ENCODE measurements at regions not wholly inside any gene's neighbourhood (a gene's known extent, or its start where the extent isn't known, plus 50 kb on each side); places are given as distances from the start of the nearest gene placed in this dataset.

DNA sequence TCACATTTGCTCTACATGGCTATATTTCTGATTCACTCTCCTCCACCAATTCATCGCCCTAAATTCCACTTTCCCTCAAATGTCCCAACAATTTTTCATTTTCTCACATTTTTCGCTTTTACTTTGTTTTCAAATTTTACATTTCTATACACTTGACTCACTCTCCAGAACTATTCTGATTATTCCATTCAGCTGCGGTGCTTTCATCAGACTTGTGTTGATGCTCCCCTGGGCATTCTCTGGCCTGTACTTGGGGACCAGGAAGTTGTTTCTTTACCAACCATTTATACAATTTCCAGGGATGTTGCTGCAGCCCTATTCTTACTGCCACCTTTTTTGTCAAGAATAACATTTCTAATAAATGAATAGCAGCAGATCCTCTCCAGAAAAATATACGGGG lies 444.8 kb downstream of the MAFB start:
- H3K79me2 ChIP-seq (ENCODE audit: insufficient read depth, low read length), result no peaks in the 10 kb centered on the region
- Mint-ChIP-seq H3K27ac (no peak overlapping the region), H3K27me3 (ENCODE audit: low read depth in 3 of 3) (peaks cover 5 to 11% (median 7%) of the 10 kb centered on the region in 3 donors), H3K4me1 (peaks cover 18% of the 10 kb centered on the region), H3K36me3 (no peaks in the 10 kb centered on the region), H3K9me3 (peaks cover 0 to 5% (median 0%) of the 10 kb centered on the region in 7 donors), H3K4me3 (no peak overlapping the region)
- intact Hi-C loops (cut with micrococcal nuclease), result no loop called here
- no peak overlapping the region for H3K9ac ChIP-seq (ENCODE audit: insufficient read depth, low read length, poor library complexity, severe bottlenecking)
- TF ChIP-seq CTCF (IDR thresholded peaks at IDR 0.05), result no peak
- H3K9me3 ChIP-seq (replicated peaks in 1 of 2; ENCODE audit: control insufficient read depth in 1 of 2, insufficient read depth in 1 of 2, low read length in 2 of 2), result no peaks in the 10 kb centered on the region
- H3K4me3 ChIP-seq (replicated peaks in 1 of 3; ENCODE audit: low read depth in 2 of 3, low read length in 3 of 3), result no peak overlapping the region
- H3K4me2 ChIP-seq (replicated peaks; ENCODE audit: extremely low read depth, low read length, poor library complexity, severe bottlenecking), result no peak overlapping the region
- H4K20me1 ChIP-seq (ENCODE audit: insufficient read depth, low read length), result no peaks in the 10 kb centered on the region
- no peak overlapping the region for H2AFZ ChIP-seq (ENCODE audit: insufficient read depth, low read depth, low read length, poor library complexity, severe bottlenecking)
- peaks cover 4 to 7% of the 10 kb centered on the region in 2 donors for H3K27me3 ChIP-seq (ENCODE audit: control insufficient read depth in 2 of 2, insufficient read depth in 2 of 2, low read length in 2 of 2)
- WGBS (ENCODE audit: insufficient coverage), result 98% methylated on average over 4 of the region's 4 CpGs
- no peak overlapping the region for H3K27ac ChIP-seq (ENCODE audit: low read depth in 1 of 2, low read length in 2 of 2)
- no peak for DNase-seq
- H3K4me1 ChIP-seq (ENCODE audit: control insufficient read depth in 1 of 2, insufficient read depth in 2 of 2, low read length in 2 of 2), result peaks cover 11 to 14% of the 10 kb centered on the region in 2 donors
- H3K36me3 ChIP-seq (replicated peaks in 1 of 2; ENCODE audit: control insufficient read depth in 1 of 2, insufficient read depth in 2 of 2, low read length in 2 of 2), result no peaks in the 10 kb centered on the region

DNA sequence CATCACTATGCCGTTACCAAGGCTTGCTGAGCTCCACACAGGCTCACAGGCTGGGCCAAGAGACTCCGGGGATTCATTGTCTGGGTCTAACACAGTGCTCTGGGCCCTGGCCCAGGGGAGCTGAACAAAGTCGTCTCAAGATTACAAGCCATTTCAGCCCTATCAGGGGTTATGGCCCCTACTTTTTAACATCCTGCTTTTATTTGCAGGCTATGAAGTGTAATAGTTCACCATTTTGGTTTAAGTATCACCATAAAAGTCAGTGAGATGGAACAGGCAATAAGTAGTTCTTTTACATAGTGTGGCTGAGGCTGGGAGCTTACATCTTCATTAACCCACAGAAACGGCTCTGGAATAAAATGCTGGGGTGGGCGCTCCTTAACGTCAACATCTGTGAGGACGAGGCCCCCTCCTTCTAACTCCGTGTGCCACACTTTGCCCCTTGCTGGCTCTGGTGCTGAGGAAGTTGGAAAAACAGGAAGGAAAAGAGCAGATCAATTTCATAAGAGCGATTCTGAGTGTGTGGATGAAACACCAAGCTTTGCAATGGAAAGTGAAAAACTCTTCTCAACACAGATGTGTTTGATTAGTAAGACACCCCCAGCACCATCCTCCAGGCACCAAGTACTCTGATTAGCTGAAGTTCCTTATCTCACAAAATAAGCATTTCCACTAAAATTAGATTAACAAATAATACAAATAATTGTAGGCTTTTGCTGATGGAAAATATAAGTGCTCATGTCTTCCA lies 447.3 kb downstream of the MAFB start:
- no peaks in the 10 kb centered on the region for H3K79me2 ChIP-seq (ENCODE audit: insufficient read depth, low read length)
- peak overlapping the region in 1 of 3 experiments; percentile 4 for H3K4me3 ChIP-seq (replicated peaks in 1 of 3; ENCODE audit: low read depth in 2 of 3, low read length in 3 of 3)
- no peak for TF ChIP-seq CTCF (IDR thresholded peaks at IDR 0.05)
- intact Hi-C loops (cut with micrococcal nuclease), result no loop called here
- no peaks in the 10 kb centered on the region for H3K36me3 ChIP-seq (replicated peaks in 1 of 2; ENCODE audit: control insufficient read depth in 1 of 2, insufficient read depth in 2 of 2, low read length in 2 of 2)
- no peaks in the 10 kb centered on the region for H3K36me3 Mint-ChIP-seq
- peak overlapping the region in 1 of 7 donors; percentile 22 for H3K27ac Mint-ChIP-seq
- no peaks in the 10 kb centered on the region for H4K20me1 ChIP-seq (ENCODE audit: insufficient read depth, low read length)
- H2AFZ ChIP-seq (ENCODE audit: insufficient read depth, low read depth, low read length, poor library complexity, severe bottlenecking), result no peak overlapping the region
- H3K9ac ChIP-seq (ENCODE audit: insufficient read depth, low read length, poor library complexity, severe bottlenecking), result no peak overlapping the region
- peaks cover 18% of the 10 kb centered on the region for H3K4me1 Mint-ChIP-seq
- H3K4me1 ChIP-seq (ENCODE audit: control insufficient read depth in 1 of 2, insufficient read depth in 2 of 2, low read length in 2 of 2), result peaks cover 11 to 14% of the 10 kb centered on the region in 2 donors
- peak; percentile 15 to 41 (median 37) for DNase-seq
- peak overlapping the region; percentile 39 for H3K4me2 ChIP-seq (replicated peaks; ENCODE audit: extremely low read depth, low read length, poor library complexity, severe bottlenecking)
- H3K27me3 Mint-ChIP-seq (ENCODE audit: low read depth in 3 of 3), result peaks cover 14 to 19% (median 15%) of the 10 kb centered on the region in 3 donors
- H3K4me3 Mint-ChIP-seq, result peak overlapping the region in 1 of 2 donors; percentile 71
- no peak overlapping the region for H3K27ac ChIP-seq (ENCODE audit: low read depth in 1 of 2, low read length in 2 of 2)
- H3K9me3 Mint-ChIP-seq, result no peaks in the 10 kb centered on the region
- whole genome bisulfite sequencing (ENCODE audit: insufficient coverage), result 100% methylated on average over 2 of the region's 9 CpGs
- no peaks in the 10 kb centered on the region for H3K9me3 ChIP-seq (replicated peaks in 1 of 2; ENCODE audit: control insufficient read depth in 1 of 2, insufficient read depth in 1 of 2, low read length in 2 of 2)
- peaks cover 10 to 14% of the 10 kb centered on the region in 2 donors for H3K27me3 ChIP-seq (ENCODE audit: control insufficient read depth in 2 of 2, insufficient read depth in 2 of 2, low read length in 2 of 2)
